HepG2 (cell line): ENCODE measurements at regions not wholly inside any gene's neighbourhood (a gene's known extent, or its start where the extent isn't known, plus 50 kb on each side); places are given as distances from the start of the nearest gene placed in this dataset.

ENCODE experiments used
- ATAC-seq: fragments of 200-7000 bp; cut with Tn5 transposase; 3 replicates; pipeline ENCODE4 v1.9.1; 2020; ENCODE audit warnings: mild to moderate bottlenecking, moderate library complexity
- BruUV-seq: library from RNA; stranded (reverse); fragments of 400-500 nt; replicated peaks from 2 replicates; lab custom pipeline; 2021; lab: Mats Ljungman, UMichigan
- CTCF ChIA-PET: fragments of 300-600 bp; formaldehyde crosslinking; extraction: SDS; loops from one replicate; lab custom pipeline; 2021; ENCODE audit warnings: low total read pairs, inconsistent platforms, low intra/inter-chr PET ratio; lab: Yijun Ruan, JAX
- POLR2A ChIA-PET: fragments of 350-600 bp; sonication (Branson Sonifier 250); formaldehyde crosslinking; loops from one replicate; lab custom pipeline; 2020; ENCODE audit warnings: antibody characterized with exemption, inconsistent platforms; lab: Yijun Ruan, JAX
- DNase-seq: peaks from one replicate; pipeline ENCODE4 v3.0.0-alpha.2; 2015; ENCODE audit warnings: low spot score
- FAIRE-seq: peaks from 3 replicates; lab custom pipeline; 2011; peaks lifted over from hg19 to GRCh38; lab: Jason Lieb, UNC
- H2AFZ ChIP-seq: one replicate; pipeline ENCODE4 v1.6.1; 2011; ENCODE audit warnings: low read length, inconsistent platforms
- H3K27ac ChIP-seq: fragments of 300-600 bp; 3 replicates; pipeline ENCODE4 v1.8.0; 2011; ENCODE audit warnings: mixed run types, mild to moderate bottlenecking, mixed read lengths, low read length, inconsistent platforms; ENCODE audit not compliant: insufficient read depth; ENCODE audit errors: extremely low read length
- H3K27me3 ChIP-seq, 2 experiments: fragments of 200-600 bp in 1 of 2; 2 replicates in 1 of 2; 3 replicates in 1 of 2; pipeline versions ENCODE4 v1.6.0 to v1.8.0; 2011; ENCODE audit warnings: low read length in 2 of 2, mild to moderate bottlenecking in 2 of 2, moderate library complexity in 2 of 2, inconsistent platforms in 1 of 2; ENCODE audit not compliant: insufficient read depth in 2 of 2, control insufficient read depth in 1 of 2
- H3K36me3 ChIP-seq, 2 experiments: fragments of 200-600 bp in 1 of 2; replicated peaks in 1 of 2; 2 replicates in 1 of 2; 3 replicates in 1 of 2; pipeline versions ENCODE4 v1.5.1 to v1.8.0; 2011; ENCODE audit warnings: low read length in 2 of 2, inconsistent platforms in 1 of 2; ENCODE audit not compliant: insufficient read depth in 2 of 2, control insufficient read depth in 1 of 2
- H3K4me1 ChIP-seq: 2 replicates; pipeline ENCODE4 v1.5.1; 2012; ENCODE audit warnings: low read length, inconsistent platforms; ENCODE audit not compliant: insufficient read depth
- H3K4me2 ChIP-seq: 2 replicates; pipeline ENCODE4 v1.6.0; 2011; ENCODE audit warnings: low read depth, low read length, inconsistent platforms
- H3K4me3 ChIP-seq, 3 experiments: fragments of 200-600 bp in 1 of 3; sonication (generic), shearing (Covaris generic) in 1 of 3; replicated peaks in 1 of 3; 2 replicates each; pipeline ENCODE4 v1.5.1; 2011 to 2016; ENCODE audit warnings: low read length in 3 of 3, inconsistent platforms in 2 of 3, low read depth in 2 of 3, mild to moderate bottlenecking in 2 of 3, control low read depth in 1 of 3, mixed read lengths in 1 of 3; ENCODE audit not compliant: insufficient read depth in 1 of 3
- H3K79me2 ChIP-seq: one replicate; pipeline ENCODE4 v1.6.1; 2011; ENCODE audit warnings: low read length, inconsistent platforms; ENCODE audit not compliant: insufficient read depth
- H3K9ac ChIP-seq: 2 replicates; pipeline ENCODE4 v1.6.0; 2011; ENCODE audit warnings: mild to moderate bottlenecking, low read depth, low read length, inconsistent platforms; ENCODE audit not compliant: insufficient read depth
- H3K9me3 ChIP-seq: 2 replicates; pipeline ENCODE4 v1.5.1; 2012; ENCODE audit warnings: mild to moderate bottlenecking, low read length
- H4K20me1 ChIP-seq: 2 replicates; pipeline ENCODE4 v1.6.0; 2011; ENCODE audit warnings: inconsistent platforms, mild to moderate bottlenecking, low read length, moderate library complexity; ENCODE audit not compliant: insufficient read depth
- ARID3A ChIP-seq: IDR thresholded peaks from 2 replicates; pipeline ENCODE4 v1.6.1; 2012; ENCODE audit warnings: low read depth, low read length, improper control_type of control experiment
- EEA1 ChIP-seq: sonication (generic); formaldehyde crosslinking; IDR thresholded peaks from 2 replicates; pipeline ENCODE4 v1.5.1; 2020; ENCODE audit warnings: mild to moderate bottlenecking, missing genetic modification reagents, borderline replicate concordance
- GRHL1 ChIP-seq: sonication (generic); formaldehyde crosslinking; conservative IDR thresholded peaks from 2 replicates; pipeline ENCODE4 v1.8.0; 2022; ENCODE audit warnings: missing genetic modification reagents
- GTF3A ChIP-seq: sonication (generic); formaldehyde crosslinking; conservative IDR thresholded peaks from 2 replicates; pipeline ENCODE4 v1.4.0; 2020; ENCODE audit warnings: mild to moderate bottlenecking, missing genetic modification reagents
- IRX3 ChIP-seq: sonication (generic); formaldehyde crosslinking; IDR thresholded peaks from 2 replicates; pipeline ENCODE4 v1.8.1; 2023; ENCODE audit warnings: mild to moderate bottlenecking, low read depth, missing genetic modification reagents, borderline replicate concordance
- LCORL ChIP-seq, 2 experiments: fragments of 450-650 bp in 1 of 2; sonication (generic) in 1 of 2; formaldehyde crosslinking in 1 of 2; IDR thresholded peaks; 2 replicates each; pipeline versions ENCODE4 v1.5.0 to v1.6.1; 2017 to 2020; ENCODE audit warnings: antibody characterized with exemption in 1 of 2, missing genetic modification reagents in 1 of 2
- MLLT10 ChIP-seq: sonication (generic); formaldehyde crosslinking; IDR thresholded peaks from 2 replicates; pipeline ENCODE4 v1.4.0; 2020; ENCODE audit warnings: missing genetic modification reagents
- TBP ChIP-seq: sonication (generic); formaldehyde crosslinking; IDR thresholded peaks from 2 replicates; pipeline ENCODE4 v1.5.0; 2020; ENCODE audit warnings: missing genetic modification reagents
- TBX3 ChIP-seq: fragments of 450-650 bp; IDR thresholded peaks from 2 replicates; pipeline ENCODE4 v1.6.1; 2017; ENCODE audit warnings: antibody characterized with exemption, mild to moderate bottlenecking, inconsistent platforms, borderline replicate concordance
- ZNF20 ChIP-seq: sonication (generic); formaldehyde crosslinking; IDR thresholded peaks from 2 replicates; pipeline ENCODE4 v1.4.0; 2020; ENCODE audit warnings: mild to moderate bottlenecking, moderate library complexity, missing genetic modification reagents
- ZNF414 ChIP-seq: sonication (generic); formaldehyde crosslinking; IDR thresholded peaks from 2 replicates; pipeline ENCODE4 v1.5.0; 2020; ENCODE audit warnings: missing genetic modification reagents
- ZNF431 ChIP-seq: sonication (generic); formaldehyde crosslinking; IDR thresholded peaks from 2 replicates; pipeline ENCODE4 v1.9.0; 2022; ENCODE audit warnings: missing genetic modification reagents, low read depth, mild to moderate bottlenecking, borderline replicate concordance
- in situ Hi-C: cut with HindIII; loops from 2 replicates; pipeline ENCODE4 v1.10.0; 2017; ENCODE audit warnings: low pct_unique_long_range_greater_than_20kb; ENCODE audit not compliant: extremely low pct_ligation_motif_present
- intact Hi-C: fragments of 100-400 bp; cut with micrococcal nuclease; formaldehyde crosslinking; loops from one replicate; pipeline ENCODE4 v1.10.0; 2022; ENCODE audit not compliant: unreplicated experiment

GRCh38 chr4:124579896-124580295 is 132.6 kb downstream of the ANKRD50 start:
- in situ Hi-C loops: no loop called here

More at GRCh38 chr4:124579896-124580295, 132.6 kb downstream of the ANKRD50 start:
- TF ChIP-seq ZNF414 (CRISPR knock-in tag) (no peak), TBX3 (no peak), TBP (CRISPR knock-in tag) (no peak), LCORL (IDR thresholded peaks at IDR 0.05) (no peak), LCORL (CRISPR knock-in tag; IDR thresholded peaks at IDR 0.05) (no peak), GRHL1 (CRISPR knock-in tag) (no peak), EEA1 (CRISPR knock-in tag) (no peak), ZNF431 (CRISPR knock-in tag) (no peak), ARID3A (no peak), IRX3 (no peak), MLLT10 (CRISPR knock-in tag) (no peak), GTF3A (CRISPR knock-in tag) (no peak), ZNF20 (no peak)
- no peak overlapping the region for H3K4me2 ChIP-seq
- H3K4me3 ChIP-seq: no peak overlapping the region
- H3K9me3 ChIP-seq: peaks cover 14% of the 10 kb centered on the region; the same call in 1 of the 2 replicates
- ATAC-seq: no peak
- no peak overlapping the region for H3K9ac ChIP-seq
- no peak overlapping the region for H3K27ac ChIP-seq
- ChIA-PET POLR2A (no interaction called here), CTCF (no interaction called here)
- BruUV-seq: no TSS peak
- H3K36me3 ChIP-seq: no peaks in the 10 kb centered on the region
- no peak overlapping the region for H2AFZ ChIP-seq
- H4K20me1 ChIP-seq: no peaks in the 10 kb centered on the region
- no peaks in the 10 kb centered on the region for H3K27me3 ChIP-seq
- DNase-seq: no peak
- no peaks in the 10 kb centered on the region for H3K79me2 ChIP-seq
- intact Hi-C loops: loop anchor here (10.0 kb wide), 1 partner anchor 95 kb away; no protein-coding TSS in a partner anchor
- H3K4me1 ChIP-seq: no peaks in the 10 kb centered on the region
- FAIRE-seq: no peak
